Upper lobe of left lung (tissue), 4 donors: ENCODE measurements at regions not wholly inside any gene's neighbourhood (a gene's known extent, or its start where the extent isn't known, plus 50 kb on each side); places are given as distances from the start of the nearest gene placed in this dataset.
"Not testable (repeated sequence)": the region's sequence is repeated elsewhere in the genome, so short reads cannot be mapped to it uniquely, and the experiment has no call there.

Source experiments
- POLR2AphosphoS5 ChIP-seq, 2 donors: sonication (generic); formaldehyde crosslinking; IDR thresholded peaks; one replicate each; pipeline ENCODE4 v1.5.1; 2017; ENCODE audit warnings: antibody characterized with exemption in 2 of 2
- TF ChIP-seq, protein P1 (sequence below), 6 experiments: fragments of 450-650 bp in 4 of 6; fragments of 200-600 bp in 2 of 6; sonication (generic) in 2 of 6; IDR thresholded peaks; one replicate each; pipeline ENCODE4 v1.5.1; 2016 to 2019; ENCODE audit warnings: antibody characterized with exemption in 6 of 6

DNA sequence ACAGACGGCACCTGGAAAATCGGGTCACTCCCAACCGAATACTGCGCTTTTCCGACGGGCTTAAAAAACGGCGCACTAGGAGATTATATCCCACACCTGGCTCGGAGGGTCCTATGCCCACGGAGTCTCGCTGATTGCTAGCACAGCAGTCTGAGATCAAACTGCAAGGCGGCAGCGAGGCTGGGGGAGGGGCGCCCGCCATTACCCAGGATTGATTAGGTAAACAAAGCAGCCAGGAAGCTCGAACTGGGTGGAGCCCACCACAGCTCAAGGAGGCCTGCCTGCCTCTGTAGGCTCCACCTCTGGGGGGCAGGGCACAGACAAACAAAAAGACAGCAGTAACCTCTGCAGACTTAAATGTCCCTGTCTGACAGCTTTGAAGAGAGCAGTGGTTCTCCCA is 64.5 kb downstream of the SLC30A10 start:
- TF ChIP-seq, protein P1, sequence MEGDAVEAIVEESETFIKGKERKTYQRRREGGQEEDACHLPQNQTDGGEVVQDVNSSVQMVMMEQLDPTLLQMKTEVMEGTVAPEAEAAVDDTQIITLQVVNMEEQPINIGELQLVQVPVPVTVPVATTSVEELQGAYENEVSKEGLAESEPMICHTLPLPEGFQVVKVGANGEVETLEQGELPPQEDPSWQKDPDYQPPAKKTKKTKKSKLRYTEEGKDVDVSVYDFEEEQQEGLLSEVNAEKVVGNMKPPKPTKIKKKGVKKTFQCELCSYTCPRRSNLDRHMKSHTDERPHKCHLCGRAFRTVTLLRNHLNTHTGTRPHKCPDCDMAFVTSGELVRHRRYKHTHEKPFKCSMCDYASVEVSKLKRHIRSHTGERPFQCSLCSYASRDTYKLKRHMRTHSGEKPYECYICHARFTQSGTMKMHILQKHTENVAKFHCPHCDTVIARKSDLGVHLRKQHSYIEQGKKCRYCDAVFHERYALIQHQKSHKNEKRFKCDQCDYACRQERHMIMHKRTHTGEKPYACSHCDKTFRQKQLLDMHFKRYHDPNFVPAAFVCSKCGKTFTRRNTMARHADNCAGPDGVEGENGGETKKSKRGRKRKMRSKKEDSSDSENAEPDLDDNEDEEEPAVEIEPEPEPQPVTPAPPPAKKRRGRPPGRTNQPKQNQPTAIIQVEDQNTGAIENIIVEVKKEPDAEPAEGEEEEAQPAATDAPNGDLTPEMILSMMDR (IDR thresholded peaks at IDR 0.05): not testable (repeated sequence)
- TF ChIP-seq POLR2AphosphoS5 (IDR thresholded peaks at IDR 0.05): not testable (repeated sequence)
